ENCODE measurements at regions not wholly inside any gene's neighbourhood (a gene's known extent, or its start where the extent isn't known, plus 50 kb on each side); places are given as distances from the start of the nearest gene placed in this dataset.

GRCh38 chr3:35043040-35043439, 596.3 kb upstream of the ARPP21 start:
- DNase-seq (ENCODE audit: low spot score in 2 of 2): no peak
- H3K4me3 ChIP-seq (ENCODE audit: low read depth, poor library complexity, severe bottlenecking): no peak overlapping the region
- intact Hi-C loops (cut with DNase I; ENCODE audit: low total_unique reads): no loop called here
- TF ChIP-seq POLR2A (IDR thresholded peaks at IDR 0.05) (no peak), CTCF (IDR thresholded peaks at IDR 0.05) (no peak)
- 85 to 89% methylated on average over 2 of the region's 2 CpGs for WGBS, 2 donors

- H3K4me3 ChIP-seq (ENCODE audit: low read depth, poor library complexity, severe bottlenecking): no peak overlapping the region
- no peak for DNase-seq (ENCODE audit: low spot score in 2 of 2)
- intact Hi-C loops (cut with DNase I; ENCODE audit: low total_unique reads): no loop called here
- TF ChIP-seq POLR2A (IDR thresholded peaks at IDR 0.05): no peak
- no peak for TF ChIP-seq CTCF (IDR thresholded peaks at IDR 0.05)
- WGBS, 2 donors: 81 to 90% methylated on average over 1 of the region's 1 CpG
Observed at GRCh38 chr3:35044190-35044589, 595.1 kb upstream of the ARPP21 start.

GRCh38 chr3:35045118-35045517, 594.2 kb upstream of the ARPP21 start:
- 87% methylated on average over 2 of the region's 2 CpGs for WGBS, 2 donors
- TF ChIP-seq POLR2A (IDR thresholded peaks at IDR 0.05) (no peak), CTCF (IDR thresholded peaks at IDR 0.05) (no peak)
- intact Hi-C loops (cut with DNase I; ENCODE audit: low total_unique reads): no loop called here
- H3K4me3 ChIP-seq (ENCODE audit: low read depth, poor library complexity, severe bottlenecking): no peak overlapping the region
- DNase-seq (ENCODE audit: low spot score in 2 of 2): no peak

- 67 to 69% methylated on average over 5 of the region's 5 CpGs for WGBS, 2 donors
- TF ChIP-seq POLR2A (IDR thresholded peaks at IDR 0.05) (no peak), CTCF (IDR thresholded peaks at IDR 0.05) (no peak)
- no peak overlapping the region for H3K4me3 ChIP-seq (ENCODE audit: low read depth, poor library complexity, severe bottlenecking)
- intact Hi-C loops (cut with DNase I; ENCODE audit: low total_unique reads): no loop called here
- DNase-seq (ENCODE audit: low spot score in 2 of 2): no peak
Observed at GRCh38 chr3:35064761-35065160, 574.6 kb upstream of the ARPP21 start.

GRCh38 chr3:35065891-35066290, 573.4 kb upstream of the ARPP21 start:
- WGBS, 2 donors: 67 to 77% methylated on average over 1 of the region's 1 CpG
- no peak for DNase-seq (ENCODE audit: low spot score in 2 of 2)
- intact Hi-C loops (cut with DNase I; ENCODE audit: low total_unique reads): no loop called here
- TF ChIP-seq POLR2A (IDR thresholded peaks at IDR 0.05): no peak
- no peak for TF ChIP-seq CTCF (IDR thresholded peaks at IDR 0.05)
- no peak overlapping the region for H3K4me3 ChIP-seq (ENCODE audit: low read depth, poor library complexity, severe bottlenecking)

GRCh38 chr3:35067750-35068149, 571.6 kb upstream of the ARPP21 start:
- no peak for TF ChIP-seq POLR2A (IDR thresholded peaks at IDR 0.05)
- TF ChIP-seq CTCF (IDR thresholded peaks at IDR 0.05): no peak
- intact Hi-C loops (cut with DNase I; ENCODE audit: low total_unique reads): no loop called here
- no peak overlapping the region for H3K4me3 ChIP-seq (ENCODE audit: low read depth, poor library complexity, severe bottlenecking)
- 95 to 96% methylated on average over 7 of the region's 7 CpGs for WGBS, 2 donors
- DNase-seq (ENCODE audit: low spot score in 2 of 2): no peak

All from lower leg skin (tissue), 4 donors.